ENCODE measurements at regions not wholly inside any gene's neighbourhood (a gene's known extent, or its start where the extent isn't known, plus 50 kb on each side); places are given as distances from the start of the nearest gene placed in this dataset.

GRCh38 chr6:165725201-165725600, 62.2 kb upstream of the PDE10A start:
- H3K27ac Mint-ChIP-seq, result no peak overlapping the region
- H3K36me3 Mint-ChIP-seq (ENCODE audit: low read depth), result no peaks in the 10 kb centered on the region
- H3K4me1 Mint-ChIP-seq, result no peaks in the 10 kb centered on the region
- no peak overlapping the region for H3K4me3 Mint-ChIP-seq
- no peak for ATAC-seq (replicated peaks)
- H3K9me3 Mint-ChIP-seq, result no peaks in the 10 kb centered on the region
- H3K27me3 Mint-ChIP-seq, result peaks cover 7% of the 10 kb centered on the region

GRCh38 chr6:165723326-165723725, 60.3 kb upstream of the PDE10A start:
- no peak overlapping the region for H3K27ac Mint-ChIP-seq

GRCh38 chr6:165722022-165722421, 59.0 kb upstream of the PDE10A start:
- Mint-ChIP-seq H3K27ac (no peak overlapping the region), H3K36me3 (ENCODE audit: low read depth) (no peaks in the 10 kb centered on the region), H3K9me3 (no peaks in the 10 kb centered on the region), H3K4me3 (no peak overlapping the region), H3K27me3 (peaks cover 7% of the 10 kb centered on the region), H3K4me1 (no peaks in the 10 kb centered on the region)
- no peak for ATAC-seq (replicated peaks)

More at GRCh38 chr6:165723326-165723725, 60.3 kb upstream of the PDE10A start:
- ATAC-seq (replicated peaks), result no peak
- H3K4me3 Mint-ChIP-seq, result no peak overlapping the region
- H3K9me3 Mint-ChIP-seq, result no peaks in the 10 kb centered on the region
- no peaks in the 10 kb centered on the region for H3K36me3 Mint-ChIP-seq (ENCODE audit: low read depth)
- H3K27me3 Mint-ChIP-seq, result peaks cover 7% of the 10 kb centered on the region
- H3K4me1 Mint-ChIP-seq, result no peaks in the 10 kb centered on the region

- ATAC-seq (replicated peaks), result no peak
- H3K27ac Mint-ChIP-seq, result no peak overlapping the region
- H3K4me3 Mint-ChIP-seq, result no peak overlapping the region
- H3K36me3 Mint-ChIP-seq (ENCODE audit: low read depth), result no peaks in the 10 kb centered on the region
- peaks cover 7% of the 10 kb centered on the region for H3K27me3 Mint-ChIP-seq
- H3K9me3 Mint-ChIP-seq, result no peaks in the 10 kb centered on the region
- no peaks in the 10 kb centered on the region for H3K4me1 Mint-ChIP-seq
These were observed 58.3 kb upstream of the PDE10A start for GRCh38 chr6:165721356-165721755.

- Mint-ChIP-seq H3K4me1 (no peaks in the 10 kb centered on the region), H3K4me3 (no peak overlapping the region), H3K9me3 (no peaks in the 10 kb centered on the region)
These were observed 55.5 kb upstream of the PDE10A start for GRCh38 chr6:165718491-165718891.

GRCh38 chr6:165717732-165718465, 54.9 kb upstream of the PDE10A start:
- no peak for ATAC-seq (replicated peaks)

More at GRCh38 chr6:165718491-165718891, 55.5 kb upstream of the PDE10A start:
- ATAC-seq (replicated peaks), result no peak
- Mint-ChIP-seq H3K27ac (no peak overlapping the region), H3K36me3 (ENCODE audit: low read depth) (no peaks in the 10 kb centered on the region), H3K27me3 (no peaks in the 10 kb centered on the region)

GRCh38 chr6:165716886-165717285, 53.8 kb upstream of the PDE10A start:
- Mint-ChIP-seq H3K4me3 (no peak overlapping the region), H3K27me3 (no peaks in the 10 kb centered on the region), H3K36me3 (ENCODE audit: low read depth) (no peaks in the 10 kb centered on the region), H3K4me1 (no peaks in the 10 kb centered on the region), H3K27ac (no peak overlapping the region), H3K9me3 (no peaks in the 10 kb centered on the region)
- ATAC-seq (replicated peaks), result no peak

More at GRCh38 chr6:165717732-165718465, 54.9 kb upstream of the PDE10A start:
- Mint-ChIP-seq H3K36me3 (ENCODE audit: low read depth) (no peaks in the 10 kb centered on the region), H3K4me1 (no peaks in the 10 kb centered on the region), H3K9me3 (no peaks in the 10 kb centered on the region), H3K27ac (no peak overlapping the region), H3K4me3 (no peak overlapping the region), H3K27me3 (no peaks in the 10 kb centered on the region)

GRCh38 chr6:165715428-165715827, 52.4 kb upstream of the PDE10A start:
- no peak overlapping the region for H3K27ac Mint-ChIP-seq
- H3K4me3 Mint-ChIP-seq, result no peak overlapping the region
- H3K9me3 Mint-ChIP-seq, result no peaks in the 10 kb centered on the region
- no peak for ATAC-seq (replicated peaks)
- H3K36me3 Mint-ChIP-seq (ENCODE audit: low read depth), result no peaks in the 10 kb centered on the region
- H3K27me3 Mint-ChIP-seq, result no peaks in the 10 kb centered on the region
- no peaks in the 10 kb centered on the region for H3K4me1 Mint-ChIP-seq

- Mint-ChIP-seq H3K9me3 (peaks cover 3% of the 10 kb centered on the region), H3K27ac (no peak overlapping the region), H3K4me1 (no peaks in the 10 kb centered on the region), H3K27me3 (no peaks in the 10 kb centered on the region), H3K4me3 (no peak overlapping the region), H3K36me3 (ENCODE audit: low read depth) (no peaks in the 10 kb centered on the region)
- no peak for ATAC-seq (replicated peaks)
These were observed 51.9 kb upstream of the PDE10A start for GRCh38 chr6:165714907-165715306.

GRCh38 chr6:165713845-165714466, 50.9 kb upstream of the PDE10A start:
- Mint-ChIP-seq H3K9me3 (peaks cover 6% of the 10 kb centered on the region), H3K4me3 (no peak overlapping the region), H3K36me3 (ENCODE audit: low read depth) (no peaks in the 10 kb centered on the region), H3K4me1 (no peaks in the 10 kb centered on the region), H3K27ac (no peak overlapping the region), H3K27me3 (no peaks in the 10 kb centered on the region)
- ATAC-seq (replicated peaks), result no peak

Data from activated T-helper 17 cell treated with anti-CD3 and anti-CD28 coated beads, Interleukin-2, amount 50 U/mL, for 72 hours (primary cell).